Nephron progenitor cell (in vitro differentiated cells): ENCODE measurements at regions not wholly inside any gene's neighbourhood (a gene's known extent, or its start where the extent isn't known, plus 50 kb on each side); places are given as distances from the start of the nearest gene placed in this dataset.
"Not testable (repeated sequence)": the region's sequence is repeated elsewhere in the genome, so short reads cannot be mapped to it uniquely, and the experiment has no call there.

Source experiments
- DNase-seq: peaks from one replicate; pipeline ENCODE4 v3.0.0; 2021
- H3K27ac Mint-ChIP-seq: 2 replicates; pipeline ENCODE4 v1.8.0; 2021; ENCODE audit warnings: mild to moderate bottlenecking, moderate library complexity, mixed read lengths
- H3K27me3 Mint-ChIP-seq: 2 replicates; pipeline ENCODE4 v1.8.0; 2021; ENCODE audit warnings: mild to moderate bottlenecking, low read depth, mixed read lengths; ENCODE audit not compliant: poor library complexity
- H3K36me3 Mint-ChIP-seq: 2 replicates; pipeline ENCODE4 v1.8.0; 2021; ENCODE audit warnings: low read depth, mixed read lengths
- H3K4me1 Mint-ChIP-seq: 2 replicates; pipeline ENCODE4 v1.8.0; 2021; ENCODE audit warnings: mixed read lengths
- H3K4me3 Mint-ChIP-seq: 2 replicates; pipeline ENCODE4 v1.8.0; 2021; ENCODE audit warnings: mild to moderate bottlenecking, moderate library complexity, mixed read lengths
- H3K9me3 Mint-ChIP-seq: 2 replicates; pipeline ENCODE4 v1.8.0; 2021; ENCODE audit warnings: mild to moderate bottlenecking, moderate library complexity, mixed read lengths
- TF ChIP-seq, protein P1 (sequence below): fragments of 200-600 bp; sonication (generic); IDR thresholded peaks from 2 replicates; pipeline ENCODE4 v1.5.0; 2021; ENCODE audit warnings: antibody characterized with exemption

DNA sequence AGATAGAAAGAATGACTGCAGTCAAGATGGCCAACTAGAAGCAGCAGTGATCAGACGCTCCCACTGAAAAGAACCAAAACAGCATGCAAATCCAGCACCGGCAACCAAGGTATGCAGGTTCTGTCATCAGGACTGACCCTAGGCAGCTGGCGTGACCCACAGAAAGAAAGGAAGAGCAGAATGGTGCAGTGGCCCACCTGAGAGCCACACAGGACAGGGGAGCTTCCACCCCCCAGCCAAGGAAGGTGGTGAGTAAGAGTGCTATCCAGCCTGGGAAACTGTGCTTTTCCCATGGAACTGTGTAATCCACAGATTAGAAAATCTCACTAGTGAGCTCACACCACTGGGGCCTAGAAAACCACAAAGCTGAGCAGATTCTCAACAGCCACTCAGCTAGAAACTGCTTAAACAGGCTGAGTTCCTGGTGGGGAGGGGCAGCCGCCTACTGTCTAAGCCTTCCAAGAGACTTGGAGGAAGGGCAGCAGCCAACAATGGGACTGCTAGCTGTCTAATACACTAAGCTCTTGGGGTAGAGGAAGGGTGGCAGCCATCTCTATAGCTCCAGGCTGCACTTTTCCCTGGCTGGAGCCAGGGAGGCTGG lies 127.9 kb downstream of the EVA1A start:
- Mint-ChIP-seq H3K27ac (no peak overlapping the region), H3K9me3 (peaks cover 7% of the 10 kb centered on the region), H3K4me3 (no peak overlapping the region), H3K36me3 (no peaks in the 10 kb centered on the region), H3K27me3 (no peaks in the 10 kb centered on the region), H3K4me1 (peaks cover 33% of the 10 kb centered on the region)
- no peak for DNase-seq
- TF ChIP-seq, protein P1, sequence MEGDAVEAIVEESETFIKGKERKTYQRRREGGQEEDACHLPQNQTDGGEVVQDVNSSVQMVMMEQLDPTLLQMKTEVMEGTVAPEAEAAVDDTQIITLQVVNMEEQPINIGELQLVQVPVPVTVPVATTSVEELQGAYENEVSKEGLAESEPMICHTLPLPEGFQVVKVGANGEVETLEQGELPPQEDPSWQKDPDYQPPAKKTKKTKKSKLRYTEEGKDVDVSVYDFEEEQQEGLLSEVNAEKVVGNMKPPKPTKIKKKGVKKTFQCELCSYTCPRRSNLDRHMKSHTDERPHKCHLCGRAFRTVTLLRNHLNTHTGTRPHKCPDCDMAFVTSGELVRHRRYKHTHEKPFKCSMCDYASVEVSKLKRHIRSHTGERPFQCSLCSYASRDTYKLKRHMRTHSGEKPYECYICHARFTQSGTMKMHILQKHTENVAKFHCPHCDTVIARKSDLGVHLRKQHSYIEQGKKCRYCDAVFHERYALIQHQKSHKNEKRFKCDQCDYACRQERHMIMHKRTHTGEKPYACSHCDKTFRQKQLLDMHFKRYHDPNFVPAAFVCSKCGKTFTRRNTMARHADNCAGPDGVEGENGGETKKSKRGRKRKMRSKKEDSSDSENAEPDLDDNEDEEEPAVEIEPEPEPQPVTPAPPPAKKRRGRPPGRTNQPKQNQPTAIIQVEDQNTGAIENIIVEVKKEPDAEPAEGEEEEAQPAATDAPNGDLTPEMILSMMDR, result no peak

DNA sequence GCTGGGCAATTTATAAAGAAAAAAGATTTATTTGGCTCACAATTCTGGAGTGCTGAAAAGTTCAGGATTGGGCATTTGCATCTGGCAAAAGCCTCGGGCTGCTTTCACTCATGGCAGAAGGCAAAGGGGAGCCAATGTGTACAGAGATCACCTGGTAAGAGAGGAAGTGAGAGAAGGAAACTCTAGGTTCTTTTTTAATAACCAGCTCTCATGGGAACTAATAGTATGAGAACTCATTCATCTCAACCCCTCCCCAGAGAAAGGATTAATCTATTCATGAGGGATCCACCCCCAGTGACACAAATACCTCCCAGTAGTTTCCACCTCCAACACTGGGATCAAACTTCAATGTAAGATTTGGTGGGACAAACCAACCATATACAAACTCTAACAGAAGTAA lies 129.0 kb downstream of the EVA1A start:
- Mint-ChIP-seq H3K36me3 (no peaks in the 10 kb centered on the region), H3K4me3 (no peak overlapping the region), H3K27ac (no peak overlapping the region), H3K27me3 (no peaks in the 10 kb centered on the region), H3K9me3 (peaks cover 7% of the 10 kb centered on the region), H3K4me1 (peaks cover 33% of the 10 kb centered on the region)
- no peak for DNase-seq
- TF ChIP-seq, protein P1, result no peak

DNA sequence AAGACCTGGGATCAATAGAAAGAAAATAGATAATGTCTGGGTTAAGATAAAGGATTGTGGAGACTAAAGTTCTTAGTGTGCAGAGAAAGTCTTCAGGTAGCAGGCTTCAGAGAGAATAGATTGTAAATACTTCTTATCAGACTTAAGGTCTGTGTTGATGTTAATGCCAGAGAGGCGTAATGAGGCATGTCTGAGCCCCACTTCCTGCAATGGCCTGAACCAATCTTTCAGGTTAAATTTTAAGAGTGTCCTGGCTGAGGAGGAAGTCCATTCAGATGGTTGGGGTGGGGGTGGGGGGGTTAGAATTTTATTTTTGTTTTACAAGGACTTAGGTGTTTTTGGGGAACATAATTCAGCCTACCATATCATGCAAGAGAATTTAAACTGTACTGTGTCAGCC lies 129.5 kb downstream of the EVA1A start:
- no peaks in the 10 kb centered on the region for H3K27me3 Mint-ChIP-seq
- TF ChIP-seq, protein P1, result no peak
- no peak overlapping the region for H3K27ac Mint-ChIP-seq
- H3K9me3 Mint-ChIP-seq, result peaks cover 7% of the 10 kb centered on the region
- DNase-seq, result no peak
- H3K36me3 Mint-ChIP-seq, result no peaks in the 10 kb centered on the region
- peaks cover 33% of the 10 kb centered on the region for H3K4me1 Mint-ChIP-seq
- no peak overlapping the region for H3K4me3 Mint-ChIP-seq

DNA sequence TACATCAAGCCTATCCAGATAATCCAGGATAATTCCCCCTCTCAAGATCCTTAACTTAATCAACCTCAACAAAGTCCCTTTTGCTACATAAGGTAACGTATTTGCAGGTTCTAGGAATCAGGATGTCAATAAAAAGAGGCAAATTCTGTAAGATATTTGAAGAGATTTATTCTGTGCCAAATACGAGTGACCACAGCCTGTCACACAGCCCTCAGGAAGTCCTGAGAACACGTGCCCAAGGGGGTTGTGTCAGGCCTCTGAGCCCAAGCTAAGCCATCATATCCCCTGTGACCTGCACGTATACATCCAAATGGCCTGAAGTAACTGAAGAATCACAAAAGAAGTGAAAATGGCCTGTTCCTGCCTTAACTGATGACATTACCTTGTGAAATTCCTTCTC lies 130.3 kb downstream of the EVA1A start:
- not testable (repeated sequence) for H3K36me3 Mint-ChIP-seq, H3K27ac Mint-ChIP-seq, DNase-seq, H3K27me3 Mint-ChIP-seq, H3K4me3 Mint-ChIP-seq, H3K9me3 Mint-ChIP-seq
- peaks cover 33% of the 10 kb centered on the region for H3K4me1 Mint-ChIP-seq

DNA sequence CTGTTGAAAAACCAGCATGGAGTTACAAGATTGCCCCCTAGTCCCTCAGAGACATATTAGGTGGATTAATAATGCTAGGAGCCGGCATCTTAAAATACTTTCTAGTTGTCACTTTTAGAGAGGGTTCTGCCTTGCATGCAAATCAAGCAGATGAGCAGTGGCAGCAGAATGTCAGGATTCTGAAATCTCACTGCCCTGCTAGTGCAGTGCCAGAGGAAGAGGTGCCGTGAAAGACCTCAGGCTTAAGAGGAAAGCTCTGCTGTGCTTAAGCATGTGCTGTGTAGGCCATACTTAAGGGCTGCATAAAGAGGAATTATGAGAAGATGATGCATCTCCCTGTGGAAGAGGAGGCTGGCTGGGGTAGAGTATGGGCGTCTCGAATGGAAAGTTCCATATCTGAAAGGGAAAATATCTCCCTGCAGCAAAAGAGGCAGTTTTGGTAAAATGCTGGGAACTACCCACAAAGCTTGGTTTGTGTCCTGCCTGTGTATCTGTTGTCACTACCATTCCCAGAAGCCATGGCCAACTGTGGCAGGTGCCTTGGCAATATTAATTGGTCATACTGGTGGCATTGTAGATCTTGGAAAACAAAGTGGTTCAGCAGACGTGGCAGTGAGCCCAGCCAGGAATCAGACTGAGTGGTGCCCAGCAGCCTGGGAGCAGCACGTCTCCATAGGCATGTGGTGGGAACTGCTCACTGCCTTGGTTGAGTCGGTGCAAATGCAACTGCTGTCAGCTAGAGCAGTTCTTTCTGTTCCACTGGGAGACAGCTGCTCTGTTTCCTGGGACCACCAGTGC lies 131.9 kb downstream of the EVA1A start:
- H3K9me3 Mint-ChIP-seq, result no peaks in the 10 kb centered on the region
- H3K36me3 Mint-ChIP-seq, result no peaks in the 10 kb centered on the region
- H3K27ac Mint-ChIP-seq, result no peak overlapping the region
- H3K4me3 Mint-ChIP-seq, result no peak overlapping the region
- peaks cover 6% of the 10 kb centered on the region for H3K27me3 Mint-ChIP-seq
- H3K4me1 Mint-ChIP-seq, result peaks cover 33% of the 10 kb centered on the region
- TF ChIP-seq, protein P1, result no peak
- DNase-seq, result no peak

DNA sequence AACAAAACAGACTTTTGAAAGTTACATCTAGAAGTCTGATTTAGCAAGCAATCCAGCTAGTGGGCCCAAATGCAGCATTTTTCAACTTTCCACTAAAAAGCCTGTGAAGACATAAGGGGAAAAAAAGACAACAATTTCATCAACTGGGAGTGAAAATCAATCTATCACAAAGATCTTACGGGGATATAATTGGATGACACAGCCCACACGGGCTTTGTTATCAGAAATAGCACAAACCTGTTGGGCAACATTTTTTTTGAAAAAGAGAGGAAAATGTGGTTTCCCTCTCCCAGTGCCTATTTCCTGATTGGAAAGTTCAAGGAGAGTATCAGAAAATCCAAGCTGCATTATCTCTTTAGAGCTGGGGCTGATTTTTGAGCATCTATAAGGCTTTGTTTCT lies 132.7 kb downstream of the EVA1A start:
- TF ChIP-seq, protein P1, result no peak
- Mint-ChIP-seq H3K27me3 (peaks cover 6% of the 10 kb centered on the region), H3K4me1 (peaks cover 33% of the 10 kb centered on the region), H3K36me3 (no peaks in the 10 kb centered on the region), H3K9me3 (no peaks in the 10 kb centered on the region), H3K27ac (no peak overlapping the region), H3K4me3 (no peak overlapping the region)
- no peak for DNase-seq
